Keratinocyte (primary cell): ENCODE measurements at regions not wholly inside any gene's neighbourhood (a gene's known extent, or its start where the extent isn't known, plus 50 kb on each side); places are given as distances from the start of the nearest gene placed in this dataset.

ENCODE experiments used
- DNase-seq: peaks from one replicate; pipeline ENCODE4 v3.0.0-alpha.2; 2011; ENCODE audit warnings: low read depth, missing footprints, low spot score
- FAIRE-seq: peaks from 2 replicates; lab custom pipeline; 2011; peaks lifted over from hg19 to GRCh38; lab: Jason Lieb, UNC
- H2AFZ ChIP-seq: 2 replicates; pipeline ENCODE4 v1.6.0; 2012; ENCODE audit warnings: low read length, control low read depth, inconsistent platforms; ENCODE audit not compliant: control insufficient read depth
- H3K27ac ChIP-seq: 2 replicates; pipeline ENCODE4 v1.5.1; 2011; ENCODE audit warnings: low read length; ENCODE audit not compliant: control insufficient read depth, insufficient read depth
- H3K27me3 ChIP-seq: 3 replicates; pipeline ENCODE4 v1.6.0; 2011; ENCODE audit warnings: low read length; ENCODE audit not compliant: control insufficient read depth, insufficient read depth; ENCODE audit errors: extremely low read depth
- H3K36me3 ChIP-seq, 2 experiments: 2 replicates in 1 of 2; 3 replicates in 1 of 2; pipeline ENCODE4 v1.5.1; 2011; ENCODE audit warnings: low read length in 2 of 2, mild to moderate bottlenecking in 1 of 2; ENCODE audit not compliant: control insufficient read depth in 2 of 2, insufficient read depth in 2 of 2; ENCODE audit errors: extremely low read depth in 1 of 2
- H3K4me1 ChIP-seq: 3 replicates; pipeline ENCODE4 v1.5.1; 2011; ENCODE audit warnings: low read length; ENCODE audit not compliant: control insufficient read depth, insufficient read depth; ENCODE audit errors: extremely low read depth
- H3K4me2 ChIP-seq: 3 replicates; pipeline ENCODE4 v1.6.0; 2011; ENCODE audit warnings: low read depth, low read length; ENCODE audit not compliant: control insufficient read depth, insufficient read depth; ENCODE audit errors: extremely low read depth
- H3K4me3 ChIP-seq, 3 experiments: fragments of 200-600 bp in 1 of 3; sonication (generic) in 1 of 3; 2 replicates in 2 of 3; 3 replicates in 1 of 3; pipeline ENCODE4 v1.5.1; 2011 to 2016; ENCODE audit warnings: low read length in 3 of 3, mild to moderate bottlenecking in 3 of 3, control low read depth in 2 of 3, inconsistent platforms in 1 of 3, low read depth in 1 of 3, mixed read lengths in 1 of 3, mixed run types in 1 of 3, moderate library complexity in 1 of 3; ENCODE audit not compliant: control insufficient read depth in 2 of 3, insufficient read depth in 2 of 3; ENCODE audit errors: extremely low read depth in 1 of 3
- H3K79me2 ChIP-seq: 2 replicates; pipeline ENCODE4 v1.6.0; 2012; ENCODE audit warnings: low read length; ENCODE audit not compliant: control insufficient read depth, insufficient read depth
- H3K9ac ChIP-seq: 3 replicates; pipeline ENCODE4 v1.6.0; 2011; ENCODE audit warnings: low read length; ENCODE audit not compliant: control insufficient read depth, insufficient read depth; ENCODE audit errors: extremely low read depth
- H3K9me1 ChIP-seq: 3 replicates; pipeline ENCODE4 v1.6.0; 2011; ENCODE audit warnings: low read length; ENCODE audit not compliant: control insufficient read depth, insufficient read depth; ENCODE audit errors: extremely low read depth
- H3K9me3 ChIP-seq: 2 replicates; pipeline ENCODE4 v1.5.1; 2012; ENCODE audit warnings: low read depth, low read length; ENCODE audit not compliant: control insufficient read depth
- H4K20me1 ChIP-seq: 3 replicates; pipeline ENCODE4 v1.6.0; 2011; ENCODE audit warnings: low read length; ENCODE audit not compliant: control insufficient read depth, insufficient read depth; ENCODE audit errors: extremely low read depth
- CTCF ChIP-seq, 3 experiments: IDR thresholded peaks in 1 of 3; conservative IDR thresholded peaks in 1 of 3; optimal IDR thresholded peaks in 1 of 3; 2 replicates in 2 of 3; 3 replicates in 1 of 3; pipeline versions ENCODE3 to v1.5.1; 2011; ENCODE audit warnings: low read length in 3 of 3, mild to moderate bottlenecking in 3 of 3, moderate library complexity in 2 of 3, control low read depth in 1 of 3, inconsistent platforms in 1 of 3; ENCODE audit not compliant: insufficient read depth in 2 of 3; ENCODE audit errors: extremely low read depth in 1 of 3
- EZH2 ChIP-seq: IDR thresholded peaks from one replicate; pipeline ENCODE4 v1.6.1; 2012; ENCODE audit warnings: inconsistent platforms, mild to moderate bottlenecking, low read length, moderate library complexity
- dilution Hi-C: fragments of 300-500 bp; cut with MboI; formaldehyde crosslinking; loops from one replicate; pipeline ENCODE4 v1.7.0; 2020; ENCODE audit warnings: low sequenced_read_pairs; ENCODE audit not compliant: extremely low pct_ligation_motif_present

- Histone ChIP-seq H3K79me2 (no peaks in the 10 kb centered on the region), H4K20me1 (no peaks in the 10 kb centered on the region), H3K4me1 (peaks cover 7% of the 10 kb centered on the region), H3K9ac (no peak overlapping the region), H3K27ac (no peak overlapping the region), H2AFZ (no peak overlapping the region), H3K9me1 (no peaks in the 10 kb centered on the region), H3K27me3 (peaks cover 45% of the 10 kb centered on the region), H3K36me3 (no peaks in the 10 kb centered on the region), H3K4me2 (peak overlapping the region; percentile 86), H3K9me3 (no peaks in the 10 kb centered on the region), H3K4me3 (peak overlapping the region in 2 of 3 experiments; percentile 65 to 67)
- no peak for FAIRE-seq
- no peak for DNase-seq
- dilution Hi-C loops = no loop called here
- TF ChIP-seq CTCF (optimal IDR thresholded peaks at IDR 0.05 in 1 of 3, IDR thresholded peaks at IDR 0.05 in 1 of 3, conservative IDR thresholded peaks at IDR 0.05 in 1 of 3; ENCODE audit: extremely low read depth in 1 of 3, insufficient read depth in 2 of 3, low read length in 3 of 3) (no peak), EZH2 (no peak)
These were observed 50.7 kb upstream of the PAIP2B start for GRCh38 chr2:71277536-71278103.

DNA sequence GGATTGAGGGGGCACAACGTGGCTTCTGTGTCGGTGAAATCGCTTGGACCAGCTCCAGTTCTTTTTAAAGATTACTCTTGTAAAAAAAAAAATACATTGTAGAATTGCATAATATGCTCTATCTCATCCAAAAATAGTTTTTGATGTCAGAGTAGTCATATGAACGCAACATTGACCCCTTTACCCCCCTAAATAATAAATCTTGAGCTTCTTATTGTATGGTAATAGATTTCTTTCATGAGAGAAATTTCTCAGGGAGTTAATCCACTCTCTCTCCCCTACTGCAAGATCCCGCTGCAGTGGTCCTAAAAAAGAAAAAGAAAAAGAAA, 50.2 kb upstream of the PAIP2B start:
- TF ChIP-seq EZH2 = no peak
- no peak for TF ChIP-seq CTCF (optimal IDR thresholded peaks at IDR 0.05 in 1 of 3, IDR thresholded peaks at IDR 0.05 in 1 of 3, conservative IDR thresholded peaks at IDR 0.05 in 1 of 3; ENCODE audit: extremely low read depth in 1 of 3, insufficient read depth in 2 of 3, low read length in 3 of 3)
- Histone ChIP-seq H3K4me2 (peak overlapping the region; percentile 86), H3K9me3 (no peaks in the 10 kb centered on the region), H3K9me1 (no peaks in the 10 kb centered on the region), H3K36me3 (no peaks in the 10 kb centered on the region), H4K20me1 (no peaks in the 10 kb centered on the region), H2AFZ (peak overlapping the region; percentile 86), H3K9ac (peak overlapping the region; percentile 39), H3K4me1 (peaks cover 7% of the 10 kb centered on the region), H3K79me2 (no peaks in the 10 kb centered on the region), H3K27me3 (peaks cover 41% of the 10 kb centered on the region), H3K4me3 (peak overlapping the region; percentile 56 to 67 (median 65)), H3K27ac (no peak overlapping the region)
- no peak for FAIRE-seq
- dilution Hi-C loops = no loop called here
- DNase-seq = no peak
